DOHH2 (cell line): ENCODE measurements at regions not wholly inside any gene's neighbourhood (a gene's known extent, or its start where the extent isn't known, plus 50 kb on each side); places are given as distances from the start of the nearest gene placed in this dataset.

Experiments
- CTCF ChIP-seq: fragments of 200-600 bp; sonication (generic); IDR thresholded peaks from one replicate; pipeline ENCODE4 v1.5.1; 2014; ENCODE audit warnings: antibody characterized with exemption, mild to moderate bottlenecking, low read depth, low read length; ENCODE audit not compliant: poor library complexity, severe bottlenecking
- EZH2phosphoT487 ChIP-seq: fragments of 200-600 bp; sonication (generic); IDR thresholded peaks from 2 replicates; pipeline ENCODE4 v1.6.1; 2017; ENCODE audit warnings: borderline replicate concordance, mild to moderate bottlenecking, antibody characterized with exemption, low read length, moderate library complexity, mixed read lengths

- TF ChIP-seq EZH2phosphoT487 (no peak), CTCF (no peak)
Measured at GRCh38 chr4:91830681-91831395, 472.9 kb upstream of the GRID2 start.
